Inflammatory macrophage (primary cell): ENCODE measurements at regions not wholly inside any gene's neighbourhood (a gene's known extent, or its start where the extent isn't known, plus 50 kb on each side); places are given as distances from the start of the nearest gene placed in this dataset.

ENCODE experiments used
- DNase-seq, 2 donors: peaks; one replicate each; pipeline ENCODE4 v3.0.0-alpha.2; 2020 to 2022

- DNase-seq: no peak
Measured at GRCh38 chr15:81475471-81475870, 101.5 kb upstream of the TMC3 start.

GRCh38 chr15:81473946-81474345, 99.9 kb upstream of the TMC3 start:
- no peak for DNase-seq

GRCh38 chr15:81473177-81473576, 99.2 kb upstream of the TMC3 start:
- DNase-seq: no peak

GRCh38 chr15:81471151-81471550, 97.1 kb upstream of the TMC3 start:
- DNase-seq: no peak

- no peak for DNase-seq
Measured at GRCh38 chr15:81469154-81469553, 95.1 kb upstream of the TMC3 start.

- no peak for DNase-seq
Measured at GRCh38 chr15:81466741-81467140, 92.7 kb upstream of the TMC3 start.

GRCh38 chr15:81454024-81454423, 80.0 kb upstream of the TMC3 start:
- DNase-seq: no peak

GRCh38 chr15:81450721-81451120, 76.7 kb upstream of the TMC3 start:
- no peak for DNase-seq

- no peak for DNase-seq
Measured at GRCh38 chr15:81449836-81450474, 75.9 kb upstream of the TMC3 start.

GRCh38 chr15:81443040-81443820, 69.2 kb upstream of the TMC3 start:
- no peak for DNase-seq

- no peak for DNase-seq
Measured at GRCh38 chr15:81442454-81442853, 68.4 kb upstream of the TMC3 start.

- DNase-seq: no peak
Measured at GRCh38 chr15:81434851-81435250, 60.8 kb upstream of the TMC3 start.

GRCh38 chr15:81433462-81433861, 59.4 kb upstream of the TMC3 start:
- no peak for DNase-seq

GRCh38 chr15:81432179-81432578, 58.2 kb upstream of the TMC3 start:
- DNase-seq: no peak

GRCh38 chr15:81427176-81427575, 53.2 kb upstream of the TMC3 start:
- no peak for DNase-seq

- no peak for DNase-seq
Measured at GRCh38 chr15:81425905-81426304, 51.9 kb upstream of the TMC3 start.
